GM13977 (cell line): ENCODE measurements at regions not wholly inside any gene's neighbourhood (a gene's known extent, or its start where the extent isn't known, plus 50 kb on each side); places are given as distances from the start of the nearest gene placed in this dataset.

Experiments used
- DNase-seq: peaks from one replicate; pipeline ENCODE4 v3.0.0; 2012; ENCODE audit warnings: low spot score
- CTCF ChIP-seq: IDR thresholded peaks from 2 replicates; pipeline ENCODE4 v1.5.1; 2012; ENCODE audit warnings: mild to moderate bottlenecking, control low read depth; ENCODE audit not compliant: insufficient read depth; ENCODE audit errors: extremely low read depth, missing control alignments
- in situ Hi-C: fragments of 300-500 bp; cut with MboI; formaldehyde crosslinking; loops from one replicate; pipeline ENCODE4 v1.12.0; 2022; ENCODE audit warnings: low sequenced_read_pairs, low pct_unique_long_range_greater_than_20kb, mixed read lengths, inconsistent platforms; ENCODE audit not compliant: unreplicated experiment

DNA sequence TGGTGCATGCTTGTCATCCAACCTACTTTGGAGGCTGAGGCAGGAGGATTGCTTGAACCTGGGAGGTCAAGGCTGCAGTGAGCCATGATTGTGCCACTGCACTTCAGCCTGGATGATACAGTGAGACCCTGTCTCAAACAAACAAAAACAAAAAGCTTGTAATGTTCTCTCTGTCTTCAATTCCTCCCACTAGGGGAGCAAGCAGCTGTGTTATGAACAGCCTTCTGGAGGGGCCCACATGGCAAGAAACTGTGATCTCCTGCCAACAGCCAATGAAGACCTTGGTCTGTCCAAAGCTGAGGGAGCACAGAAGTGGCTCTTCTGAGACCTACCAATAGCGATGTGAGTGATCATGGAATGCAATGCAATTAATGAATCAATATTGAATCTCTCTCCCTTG is 229.2 kb downstream of the SEC23IP start:
- TF ChIP-seq CTCF: no peak
- no peak for DNase-seq
- in situ Hi-C loops: no loop called here

GRCh38 chr10:120131183-120131582 is 238.7 kb downstream of the SEC23IP start:
- in situ Hi-C loops: no loop called here
- no peak for DNase-seq
- TF ChIP-seq CTCF: no peak

DNA sequence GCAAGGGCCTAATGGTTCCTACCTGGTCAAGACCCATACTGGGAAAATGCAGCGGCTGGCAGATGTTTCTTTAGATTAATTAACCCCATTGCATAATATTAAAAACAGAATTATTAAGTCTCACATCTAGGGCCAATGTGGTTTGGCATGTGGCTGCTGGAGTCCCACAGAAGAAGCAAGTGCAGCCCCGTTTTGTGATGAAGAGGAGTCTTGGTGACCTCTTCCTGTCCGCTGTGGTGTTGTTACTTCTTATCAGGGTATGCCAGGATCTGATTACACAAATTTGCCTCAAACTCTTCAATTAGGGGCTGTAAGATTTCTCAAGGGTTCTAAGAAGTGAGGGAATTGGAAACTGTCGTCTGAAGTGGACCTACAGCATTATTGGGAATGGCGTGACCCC is 240.3 kb downstream of the SEC23IP start:
- no peak for DNase-seq
- in situ Hi-C loops: no loop called here
- TF ChIP-seq CTCF: no peak

GRCh38 chr10:120138689-120139088 is 246.2 kb downstream of the SEC23IP start:
- DNase-seq: no peak
- TF ChIP-seq CTCF: no peak
- in situ Hi-C loops: no loop called here

DNA sequence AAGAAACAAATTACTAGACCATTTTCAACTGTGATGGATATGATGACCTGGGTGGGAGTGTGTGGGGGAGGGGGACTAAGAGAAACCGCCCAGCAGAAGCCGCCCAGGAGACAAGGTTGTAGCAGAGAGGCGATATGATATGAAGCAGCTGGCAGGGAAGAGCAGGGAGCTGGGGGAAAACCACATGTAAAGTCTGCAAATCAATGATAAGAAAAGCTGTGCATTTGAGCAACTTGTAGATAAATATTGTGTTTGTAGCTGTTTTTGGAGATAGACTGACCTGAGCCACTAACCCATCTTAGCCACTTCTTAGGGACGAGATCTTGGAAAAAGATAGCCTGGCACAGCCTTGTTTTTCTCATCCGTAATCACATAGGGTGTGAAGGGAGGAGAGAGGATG is 252.6 kb downstream of the SEC23IP start:
- in situ Hi-C loops: no loop called here
- TF ChIP-seq CTCF: no peak
- no peak for DNase-seq

DNA sequence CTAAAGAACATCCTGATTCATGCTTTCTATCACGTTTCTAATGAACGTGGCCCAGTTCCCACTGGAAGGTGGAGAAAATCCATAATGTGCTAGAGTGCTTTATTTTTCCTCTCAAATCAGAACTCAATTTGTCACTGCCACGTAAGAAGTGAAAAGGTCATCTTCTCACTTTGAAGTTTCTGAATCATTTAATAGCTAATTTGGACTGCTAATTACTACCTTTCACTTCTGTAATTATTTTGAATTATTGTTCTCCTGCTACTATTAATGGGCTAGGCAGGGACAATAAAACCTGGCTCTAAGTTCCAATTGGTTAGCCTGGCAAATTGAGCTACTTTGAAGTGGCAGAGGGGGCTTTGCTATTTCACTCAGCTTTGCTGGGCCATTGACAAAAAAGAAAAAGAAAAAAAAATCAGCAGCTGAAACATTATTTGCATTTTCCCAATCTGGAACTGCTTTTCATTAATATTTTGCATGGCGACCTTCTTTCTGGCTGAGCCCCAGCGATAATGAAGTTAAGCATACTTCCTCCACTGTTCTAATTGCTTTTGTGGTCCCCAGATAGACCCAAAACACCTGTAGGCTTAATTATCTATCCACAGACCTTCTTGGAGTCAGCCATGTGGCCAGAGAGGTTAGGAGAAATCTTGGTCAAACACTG is 264.2 kb downstream of the SEC23IP start:
- in situ Hi-C loops: no loop called here
- TF ChIP-seq CTCF: no peak
- DNase-seq: no peak

DNA sequence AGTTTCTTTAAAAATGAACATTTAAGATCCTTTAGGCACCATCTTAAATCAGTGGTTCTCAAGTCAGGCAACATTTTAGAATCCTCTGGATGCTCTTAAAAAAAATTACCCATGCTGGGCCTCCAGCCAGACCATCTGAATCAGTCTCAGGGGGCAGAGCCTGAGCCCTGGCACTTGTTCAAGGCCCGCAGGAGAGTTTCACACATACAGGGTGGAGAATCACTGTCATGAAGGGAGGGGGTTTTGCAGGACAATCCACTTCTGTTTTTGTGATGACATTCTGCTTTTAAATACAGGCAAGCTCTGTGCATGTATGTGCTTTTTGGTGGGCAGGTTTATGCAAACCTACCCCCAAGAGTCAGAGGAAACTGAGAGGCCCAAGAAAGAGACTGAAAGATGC is 268.6 kb downstream of the SEC23IP start:
- no peak for DNase-seq
- in situ Hi-C loops: no loop called here
- no peak for TF ChIP-seq CTCF
